ENCODE measurements at regions not wholly inside any gene's neighbourhood (a gene's known extent, or its start where the extent isn't known, plus 50 kb on each side); places are given as distances from the start of the nearest gene placed in this dataset.

DNA sequence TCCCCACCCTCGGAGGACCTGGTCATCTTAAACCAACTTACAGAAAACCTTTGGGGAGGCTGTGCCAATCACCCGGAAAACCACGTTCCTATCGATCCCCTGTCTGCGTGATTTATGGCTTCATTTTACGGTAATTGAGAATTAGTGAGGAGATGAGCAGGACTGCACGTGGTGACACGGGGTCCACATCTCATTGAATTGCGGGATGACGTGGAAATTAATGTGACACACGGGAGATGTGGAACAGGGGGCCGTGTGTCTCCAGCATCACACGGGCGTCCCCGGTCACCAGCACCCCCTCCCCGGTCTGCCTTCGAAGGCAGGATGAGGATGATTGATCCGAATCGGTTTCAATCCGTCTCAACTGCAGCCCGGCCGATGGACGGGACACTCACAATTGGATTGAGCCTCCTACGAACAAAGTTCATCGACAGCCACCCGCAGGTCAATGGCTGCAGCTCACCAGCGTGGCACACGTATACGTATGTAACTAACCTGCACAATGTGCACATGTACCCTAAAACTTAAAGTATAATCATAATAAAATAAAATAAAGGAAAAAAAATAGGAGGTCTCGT, 160.3 kb downstream of the SHOX start:
- TF ChIP-seq POLR2A (IDR thresholded peaks at IDR 0.05), result no peak
- no peak for TF ChIP-seq CTCF (IDR thresholded peaks at IDR 0.05)
